Caco-2 (cell line): ENCODE measurements at regions not wholly inside any gene's neighbourhood (a gene's known extent, or its start where the extent isn't known, plus 50 kb on each side); places are given as distances from the start of the nearest gene placed in this dataset.

Source experiments
- BruUV-seq: library from RNA; stranded (reverse); fragments of 400-500 nt; replicated peaks from 2 replicates; lab custom pipeline; 2021; lab: Mats Ljungman, UMichigan
- CTCF ChIA-PET: fragments of 300-600 bp; sonication (Branson Sonifier 250); formaldehyde crosslinking; loops from one replicate; lab custom pipeline; 2022; ENCODE audit warnings: antibody characterized with exemption; lab: Charles Lee
- POLR2A ChIA-PET: fragments of 300-600 bp; sonication (Branson Sonifier 250); formaldehyde crosslinking; loops from one replicate; lab custom pipeline; 2022; ENCODE audit warnings: antibody characterized with exemption; lab: Charles Lee
- DNase-seq, 2 experiments: peaks; one replicate each; pipeline versions ENCODE4 v3.0.0 to v3.0.0-alpha.2; 2020 to 2022
- H3K27me3 ChIP-seq: replicated peaks from 2 replicates; pipeline ENCODE4 v1.6.0; 2011; ENCODE audit warnings: low read length; ENCODE audit not compliant: control insufficient read depth, insufficient read depth
- H3K36me3 ChIP-seq: 2 replicates; pipeline ENCODE4 v1.5.1; 2011; ENCODE audit warnings: low read length; ENCODE audit not compliant: control insufficient read depth, insufficient read depth
- H3K4me1 ChIP-seq: fragments of 250-450 bp; sonication (Bioruptor Pico); 2 replicates; pipeline ENCODE4 v1.5.1; 2020; ENCODE audit warnings: mild to moderate bottlenecking
- H3K4me3 ChIP-seq: 2 replicates; pipeline ENCODE4 v1.5.1; 2011; ENCODE audit warnings: low read depth, mild to moderate bottlenecking, control low read depth, low read length
- H3K9me3 ChIP-seq: fragments of 250-450 bp; sonication (Bioruptor Pico); 2 replicates; pipeline ENCODE4 v1.5.1; 2020; ENCODE audit warnings: mild to moderate bottlenecking, moderate library complexity
- H3K27ac Mint-ChIP-seq: one replicate; pipeline ENCODE4 v1.8.0; 2022; ENCODE audit warnings: mixed read lengths; ENCODE audit not compliant: unreplicated experiment
- H3K27me3 Mint-ChIP-seq: one replicate; pipeline ENCODE4 v1.8.0; 2022; ENCODE audit warnings: mixed read lengths; ENCODE audit not compliant: insufficient read depth, unreplicated experiment
- H3K36me3 Mint-ChIP-seq: one replicate; pipeline ENCODE4 v1.8.0; 2022; ENCODE audit warnings: mild to moderate bottlenecking, mixed read lengths; ENCODE audit not compliant: insufficient read depth, unreplicated experiment
- H3K4me1 Mint-ChIP-seq: one replicate; pipeline ENCODE4 v1.8.0; 2022; ENCODE audit warnings: low read depth, mixed read lengths; ENCODE audit not compliant: unreplicated experiment
- H3K4me3 Mint-ChIP-seq: one replicate; pipeline ENCODE4 v1.8.0; 2022; ENCODE audit warnings: mild to moderate bottlenecking, moderate library complexity, mixed read lengths; ENCODE audit not compliant: unreplicated experiment
- H3K9me3 Mint-ChIP-seq: one replicate; pipeline ENCODE4 v1.8.0; 2022; ENCODE audit warnings: mixed read lengths; ENCODE audit not compliant: unreplicated experiment
- intact Hi-C: fragments of 100-400 bp; cut with micrococcal nuclease; formaldehyde crosslinking; loops from one replicate; pipeline ENCODE4 v1.10.0; 2022; ENCODE audit not compliant: unreplicated experiment
- TF ChIP-seq, protein P1 (sequence below), 2 experiments: fragments of 200-600 bp in 1 of 2; IDR thresholded peaks; 1 replicate in 1 of 2; 2 replicates in 1 of 2; pipeline versions ENCODE4 v1.5.1 to v1.8.0; 2011 to 2022; ENCODE audit warnings: antibody characterized with exemption in 1 of 2, control low read depth in 1 of 2, inconsistent platforms in 1 of 2, low read depth in 1 of 2, low read length in 1 of 2, mild to moderate bottlenecking in 1 of 2, moderate library complexity in 1 of 2; ENCODE audit not compliant: insufficient read depth in 1 of 2, severe bottlenecking in 1 of 2, unreplicated experiment in 1 of 2

- intact Hi-C loops = no loop called here
- no peaks in the 10 kb centered on the region for H3K36me3 ChIP-seq
- no peak for DNase-seq
- ChIA-PET CTCF (no interaction called here), POLR2A (no interaction called here)
- Mint-ChIP-seq H3K36me3 (no peaks in the 10 kb centered on the region), H3K9me3 (no peaks in the 10 kb centered on the region), H3K27me3 (no peaks in the 10 kb centered on the region), H3K27ac (no peak overlapping the region), H3K4me1 (peaks cover 19% of the 10 kb centered on the region), H3K4me3 (no peak overlapping the region)
- peaks cover 18% of the 10 kb centered on the region for H3K4me1 ChIP-seq
- TF ChIP-seq, protein P1, sequence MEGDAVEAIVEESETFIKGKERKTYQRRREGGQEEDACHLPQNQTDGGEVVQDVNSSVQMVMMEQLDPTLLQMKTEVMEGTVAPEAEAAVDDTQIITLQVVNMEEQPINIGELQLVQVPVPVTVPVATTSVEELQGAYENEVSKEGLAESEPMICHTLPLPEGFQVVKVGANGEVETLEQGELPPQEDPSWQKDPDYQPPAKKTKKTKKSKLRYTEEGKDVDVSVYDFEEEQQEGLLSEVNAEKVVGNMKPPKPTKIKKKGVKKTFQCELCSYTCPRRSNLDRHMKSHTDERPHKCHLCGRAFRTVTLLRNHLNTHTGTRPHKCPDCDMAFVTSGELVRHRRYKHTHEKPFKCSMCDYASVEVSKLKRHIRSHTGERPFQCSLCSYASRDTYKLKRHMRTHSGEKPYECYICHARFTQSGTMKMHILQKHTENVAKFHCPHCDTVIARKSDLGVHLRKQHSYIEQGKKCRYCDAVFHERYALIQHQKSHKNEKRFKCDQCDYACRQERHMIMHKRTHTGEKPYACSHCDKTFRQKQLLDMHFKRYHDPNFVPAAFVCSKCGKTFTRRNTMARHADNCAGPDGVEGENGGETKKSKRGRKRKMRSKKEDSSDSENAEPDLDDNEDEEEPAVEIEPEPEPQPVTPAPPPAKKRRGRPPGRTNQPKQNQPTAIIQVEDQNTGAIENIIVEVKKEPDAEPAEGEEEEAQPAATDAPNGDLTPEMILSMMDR (IDR thresholded peaks at IDR 0.05; ENCODE audit: insufficient read depth in 1 of 2, low read depth in 1 of 2, low read length in 1 of 2, severe bottlenecking in 1 of 2, unreplicated experiment in 1 of 2) = no peak
- H3K4me3 ChIP-seq = no peak overlapping the region
- no peaks in the 10 kb centered on the region for H3K27me3 ChIP-seq
- no peaks in the 10 kb centered on the region for H3K9me3 ChIP-seq
- BruUV-seq = no TSS peak
These were observed 122.3 kb upstream of the RFLNA start for GRCh38 chr12:124172636-124173035.

DNA sequence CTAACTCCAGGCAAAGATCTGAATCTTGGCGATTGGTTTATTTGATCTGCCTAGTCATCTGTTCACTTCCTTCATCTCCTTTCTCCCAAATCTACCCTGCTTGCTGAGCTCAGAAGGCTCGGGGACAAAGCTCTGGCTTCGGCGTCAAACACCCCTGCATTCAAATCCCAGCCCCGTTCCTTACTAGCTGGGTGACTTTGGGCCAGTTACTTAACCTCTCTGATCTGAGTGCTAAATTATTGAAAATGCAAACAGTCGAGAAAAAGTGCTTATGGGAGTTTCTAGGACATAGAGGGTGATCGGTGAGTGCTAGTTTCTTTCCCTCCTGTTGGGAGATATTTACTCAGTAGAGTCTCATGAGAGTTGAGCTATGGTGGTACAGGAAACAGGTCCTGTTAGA is 121.2 kb upstream of the RFLNA start:
- no peaks in the 10 kb centered on the region for H3K9me3 ChIP-seq
- BruUV-seq = no TSS peak
- H3K36me3 ChIP-seq = no peaks in the 10 kb centered on the region
- Mint-ChIP-seq H3K27ac (no peak overlapping the region), H3K4me1 (peaks cover 19% of the 10 kb centered on the region), H3K27me3 (no peaks in the 10 kb centered on the region), H3K36me3 (no peaks in the 10 kb centered on the region), H3K4me3 (no peak overlapping the region), H3K9me3 (no peaks in the 10 kb centered on the region)
- H3K4me3 ChIP-seq = no peak overlapping the region
- no peaks in the 10 kb centered on the region for H3K27me3 ChIP-seq
- CTCF ChIA-PET = interaction anchor here (0.5 to 0.9 kb wide), 2 partner anchors 120 to 172 kb away, joined by 3 read pairs; no protein-coding TSS in a partner anchor
- H3K4me1 ChIP-seq = peaks cover 23% of the 10 kb centered on the region
- intact Hi-C loops = no loop called here
- DNase-seq = no peak
- TF ChIP-seq, protein P1 (IDR thresholded peaks at IDR 0.05; ENCODE audit: insufficient read depth in 1 of 2, low read depth in 1 of 2, low read length in 1 of 2, severe bottlenecking in 1 of 2, unreplicated experiment in 1 of 2) = no peak
- POLR2A ChIA-PET = no interaction called here

GRCh38 chr12:124174451-124175348 is 120.2 kb upstream of the RFLNA start:
- no peaks in the 10 kb centered on the region for H3K27me3 ChIP-seq
- no peaks in the 10 kb centered on the region for H3K36me3 ChIP-seq
- BruUV-seq = no TSS peak

More at GRCh38 chr12:124174451-124175348, 120.2 kb upstream of the RFLNA start:
- TF ChIP-seq, protein P1 (IDR thresholded peaks at IDR 0.05; ENCODE audit: insufficient read depth in 1 of 2, low read depth in 1 of 2, low read length in 1 of 2, severe bottlenecking in 1 of 2, unreplicated experiment in 1 of 2) = no peak
- Mint-ChIP-seq H3K9me3 (no peaks in the 10 kb centered on the region), H3K4me3 (no peak overlapping the region), H3K27ac (no peak overlapping the region), H3K4me1 (peaks cover 19% of the 10 kb centered on the region), H3K36me3 (no peaks in the 10 kb centered on the region), H3K27me3 (no peaks in the 10 kb centered on the region)
- intact Hi-C loops = no loop called here
- peaks cover 24% of the 10 kb centered on the region for H3K4me1 ChIP-seq
- no peak overlapping the region for H3K4me3 ChIP-seq
- CTCF ChIA-PET = interaction anchor here (0.5 to 0.9 kb wide), 3 partner anchors 79 to 171 kb away, joined by 3 read pairs; no protein-coding TSS in a partner anchor
- POLR2A ChIA-PET = no interaction called here
- H3K9me3 ChIP-seq = no peaks in the 10 kb centered on the region
- DNase-seq = no peak
